Thoracic aorta (tissue), 2 donors: ENCODE measurements at regions not wholly inside any gene's neighbourhood (a gene's known extent, or its start where the extent isn't known, plus 50 kb on each side); places are given as distances from the start of the nearest gene placed in this dataset.

ENCODE experiments used
- ATAC-seq: fragments of 150-250 bp; one replicate; pipeline ENCODE4 v1.8.0; 2017; ENCODE audit warnings: low read depth; ENCODE audit not compliant: insufficient number of reproducible peaks, low FRiP score
- DNase-seq: peaks from one replicate; pipeline ENCODE4 v3.0.0-alpha.2; 2020; ENCODE audit warnings: low spot score
- H3K27ac ChIP-seq, 2 donors: fragments of 200-600 bp; sonication (generic); 1 replicate in 1 of 2; 2 replicates in 1 of 2; pipeline ENCODE4 v1.5.1; 2016; ENCODE audit warnings: mild to moderate bottlenecking in 2 of 2, moderate library complexity in 2 of 2
- H3K27me3 ChIP-seq: fragments of 200-600 bp; sonication (generic); replicated peaks from 2 replicates; pipeline ENCODE4 v1.6.0; 2016; ENCODE audit warnings: mild to moderate bottlenecking; ENCODE audit not compliant: insufficient read depth
- H3K36me3 ChIP-seq: fragments of 200-600 bp; sonication (generic); one replicate; pipeline ENCODE4 v1.5.1; 2016
- H3K4me1 ChIP-seq, 2 donors: fragments of 200-600 bp; sonication (generic); 1 replicate in 1 of 2; 2 replicates in 1 of 2; pipeline versions ENCODE4 v1.5.1 to v1.6.0; 2016; ENCODE audit warnings: low read depth in 2 of 2, mild to moderate bottlenecking in 1 of 2; ENCODE audit not compliant: control insufficient read depth in 1 of 2
- H3K4me3 ChIP-seq: fragments of 200-600 bp; sonication (generic); 2 replicates; pipeline ENCODE4 v1.5.1; 2016; ENCODE audit warnings: mild to moderate bottlenecking
- H3K9me3 ChIP-seq: fragments of 200-600 bp; sonication (generic); 2 replicates; pipeline ENCODE4 v1.5.1; 2016
- TF ChIP-seq, protein P1 (sequence below): fragments of 200-600 bp; sonication (generic); IDR thresholded peaks from one replicate; pipeline ENCODE4 v1.5.1; 2019; ENCODE audit warnings: antibody characterized with exemption

- Histone ChIP-seq H3K9me3 (no peaks in the 10 kb centered on the region), H3K27me3 (no peaks in the 10 kb centered on the region), H3K4me1 (peaks cover 60 to 66% of the 10 kb centered on the region in 2 donors), H3K27ac (peak overlapping the region in 1 of 2 donors; percentile 25), H3K4me3 (no peak overlapping the region), H3K36me3 (no peaks in the 10 kb centered on the region)
- DNase-seq, result no peak
- TF ChIP-seq, protein P1, sequence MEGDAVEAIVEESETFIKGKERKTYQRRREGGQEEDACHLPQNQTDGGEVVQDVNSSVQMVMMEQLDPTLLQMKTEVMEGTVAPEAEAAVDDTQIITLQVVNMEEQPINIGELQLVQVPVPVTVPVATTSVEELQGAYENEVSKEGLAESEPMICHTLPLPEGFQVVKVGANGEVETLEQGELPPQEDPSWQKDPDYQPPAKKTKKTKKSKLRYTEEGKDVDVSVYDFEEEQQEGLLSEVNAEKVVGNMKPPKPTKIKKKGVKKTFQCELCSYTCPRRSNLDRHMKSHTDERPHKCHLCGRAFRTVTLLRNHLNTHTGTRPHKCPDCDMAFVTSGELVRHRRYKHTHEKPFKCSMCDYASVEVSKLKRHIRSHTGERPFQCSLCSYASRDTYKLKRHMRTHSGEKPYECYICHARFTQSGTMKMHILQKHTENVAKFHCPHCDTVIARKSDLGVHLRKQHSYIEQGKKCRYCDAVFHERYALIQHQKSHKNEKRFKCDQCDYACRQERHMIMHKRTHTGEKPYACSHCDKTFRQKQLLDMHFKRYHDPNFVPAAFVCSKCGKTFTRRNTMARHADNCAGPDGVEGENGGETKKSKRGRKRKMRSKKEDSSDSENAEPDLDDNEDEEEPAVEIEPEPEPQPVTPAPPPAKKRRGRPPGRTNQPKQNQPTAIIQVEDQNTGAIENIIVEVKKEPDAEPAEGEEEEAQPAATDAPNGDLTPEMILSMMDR, result no peak
- ATAC-seq, result no peak
Measured at GRCh38 chr1:109826446-109826845, 62.7 kb upstream of the EPS8L3 start.

DNA sequence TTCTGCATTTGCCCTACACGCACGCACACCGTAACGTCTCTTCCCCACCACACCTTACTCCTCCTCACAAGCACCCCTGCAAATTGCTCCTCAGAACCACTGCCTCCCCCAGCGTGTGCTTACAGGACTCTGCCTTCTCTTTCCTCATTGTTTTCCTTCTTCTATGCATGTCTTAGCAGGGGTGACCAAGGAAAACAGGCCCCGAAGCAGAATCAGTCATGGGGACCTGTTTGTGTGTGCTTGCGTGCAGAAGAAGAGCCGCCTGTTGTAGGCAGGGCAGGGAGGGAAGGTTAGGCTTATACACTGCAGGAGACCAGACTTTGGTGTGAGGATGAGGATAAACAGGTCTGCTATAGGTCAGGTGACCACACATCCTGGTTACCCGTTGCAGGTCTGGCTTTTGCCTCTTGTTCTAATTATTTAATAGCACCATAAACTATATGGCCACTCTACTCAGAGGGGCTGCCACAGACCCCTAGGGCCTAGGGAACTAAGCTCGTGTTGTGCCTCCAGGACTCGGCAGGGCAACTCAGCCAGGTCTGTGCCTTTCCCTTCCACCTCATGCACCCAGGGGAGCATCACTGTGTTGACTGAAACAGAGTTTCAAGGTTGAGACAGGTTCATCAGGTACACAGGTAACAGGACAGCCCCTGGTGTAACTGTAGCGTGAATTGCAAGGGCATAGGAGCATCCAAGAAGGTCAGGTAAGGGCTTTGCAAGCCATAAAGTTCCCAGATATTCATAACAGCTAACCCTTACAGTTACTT, 60.8 kb upstream of the EPS8L3 start:
- no peaks in the 10 kb centered on the region for H3K9me3 ChIP-seq
- TF ChIP-seq, protein P1, result no peak
- H3K4me1 ChIP-seq, result peaks cover 61 to 72% of the 10 kb centered on the region in 2 donors
- H3K27me3 ChIP-seq, result no peaks in the 10 kb centered on the region
- H3K27ac ChIP-seq, result peak overlapping the region; percentile 67 to 85
- no peak overlapping the region for H3K4me3 ChIP-seq
- no peaks in the 10 kb centered on the region for H3K36me3 ChIP-seq
- ATAC-seq (no peak), DNase-seq (no peak)

GRCh38 chr1:109823543-109824348, 60.0 kb upstream of the EPS8L3 start:
- TF ChIP-seq, protein P1, result no peak
- DNase-seq (no peak), ATAC-seq (peak; percentile 34)
- Histone ChIP-seq H3K27ac (peak overlapping the region; percentile 67 to 85), H3K27me3 (no peaks in the 10 kb centered on the region), H3K36me3 (no peaks in the 10 kb centered on the region), H3K9me3 (no peaks in the 10 kb centered on the region), H3K4me3 (no peak overlapping the region), H3K4me1 (peaks cover 55 to 76% of the 10 kb centered on the region in 2 donors)

DNA sequence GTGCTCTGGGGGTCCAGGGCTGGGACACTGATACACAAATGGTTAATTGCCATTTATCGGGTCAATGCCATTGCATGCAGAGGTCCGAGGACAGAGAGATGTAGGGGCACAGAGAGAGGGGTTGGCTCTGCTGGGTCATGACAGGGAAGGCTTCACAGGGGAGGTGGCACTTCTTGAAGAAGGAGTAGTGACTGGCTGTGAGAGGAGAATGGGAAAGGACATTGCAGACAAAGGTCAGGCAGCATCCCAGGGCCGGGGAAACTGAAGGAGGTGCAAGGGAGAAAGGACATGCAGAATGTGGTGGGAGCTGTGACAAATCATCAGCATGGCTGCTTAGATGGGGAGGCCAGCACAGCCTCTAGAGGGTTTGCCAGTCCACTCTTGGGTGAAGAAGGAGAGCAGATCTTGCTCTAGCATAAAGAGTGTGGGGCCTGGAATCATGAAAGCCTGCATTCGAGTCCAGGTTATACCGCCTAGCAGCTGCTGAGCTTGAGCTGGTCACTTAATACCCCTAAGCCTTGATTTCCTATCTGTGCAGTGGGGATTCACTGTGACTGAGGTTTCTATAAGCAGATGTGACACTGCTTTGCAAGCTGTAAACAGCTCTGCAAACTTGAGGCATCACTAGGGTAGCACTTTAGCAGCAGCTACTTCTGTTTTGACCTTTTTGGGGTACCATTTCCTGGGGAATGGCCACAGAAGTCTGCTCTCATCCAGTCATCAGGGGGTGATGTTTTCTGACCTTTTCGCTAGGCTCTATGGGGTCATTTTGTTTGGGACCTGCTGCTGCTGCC, 59.2 kb upstream of the EPS8L3 start:
- Histone ChIP-seq H3K27ac (peak overlapping the region; percentile 67 to 85), H3K4me1 (peaks cover 55 to 80% of the 10 kb centered on the region in 2 donors), H3K9me3 (no peaks in the 10 kb centered on the region)

More for the DNA sequence above, 59.2 kb upstream of the EPS8L3 start:
- DNase-seq (no peak), ATAC-seq (no peak)
- Histone ChIP-seq H3K27me3 (no peaks in the 10 kb centered on the region), H3K36me3 (no peaks in the 10 kb centered on the region), H3K4me3 (no peak overlapping the region)
- TF ChIP-seq, protein P1, result no peak
